ENCODE measurements at regions not wholly inside any gene's neighbourhood (a gene's known extent, or its start where the extent isn't known, plus 50 kb on each side); places are given as distances from the start of the nearest gene placed in this dataset.

GRCh38 chr18:22467760-22468553 is 50.2 kb upstream of the CTAGE1 start:
- H3K36me3 ChIP-seq (ENCODE audit: control insufficient read depth, insufficient read depth, low read length): no peaks in the 10 kb centered on the region
- H3K27ac ChIP-seq (ENCODE audit: low read depth, low read length): no peak overlapping the region
- peaks cover 38% of the 10 kb centered on the region for H3K4me1 ChIP-seq (ENCODE audit: control insufficient read depth, insufficient read depth, low read length)
- no peak overlapping the region for H3K9ac ChIP-seq (ENCODE audit: low read length)
- H3K9me3 ChIP-seq (ENCODE audit: control insufficient read depth, insufficient read depth, low read depth, low read length): no peaks in the 10 kb centered on the region
- no peaks in the 10 kb centered on the region for H3K27me3 ChIP-seq (ENCODE audit: control insufficient read depth, insufficient read depth, low read length)
- H3K4me3 ChIP-seq (ENCODE audit: low read depth, low read length): no peak overlapping the region

GRCh38 chr18:22468554-22468891 is 50.8 kb upstream of the CTAGE1 start:
- no peaks in the 10 kb centered on the region for H3K36me3 ChIP-seq (ENCODE audit: control insufficient read depth, insufficient read depth, low read length)
- no peak overlapping the region for H3K27ac ChIP-seq (ENCODE audit: low read depth, low read length)
- no peaks in the 10 kb centered on the region for H3K27me3 ChIP-seq (ENCODE audit: control insufficient read depth, insufficient read depth, low read length)
- no peak overlapping the region for H3K9ac ChIP-seq (ENCODE audit: low read length)
- no peaks in the 10 kb centered on the region for H3K9me3 ChIP-seq (ENCODE audit: control insufficient read depth, insufficient read depth, low read depth, low read length)
- H3K4me1 ChIP-seq (ENCODE audit: control insufficient read depth, insufficient read depth, low read length): peaks cover 38% of the 10 kb centered on the region
- no peak overlapping the region for H3K4me3 ChIP-seq (ENCODE audit: low read depth, low read length)

- H3K4me1 ChIP-seq (ENCODE audit: control insufficient read depth, insufficient read depth, low read length): peaks cover 38% of the 10 kb centered on the region
- H3K27me3 ChIP-seq (ENCODE audit: control insufficient read depth, insufficient read depth, low read length): no peaks in the 10 kb centered on the region
- H3K9me3 ChIP-seq (ENCODE audit: control insufficient read depth, insufficient read depth, low read depth, low read length): no peaks in the 10 kb centered on the region
- no peak overlapping the region for H3K9ac ChIP-seq (ENCODE audit: low read length)
- no peaks in the 10 kb centered on the region for H3K36me3 ChIP-seq (ENCODE audit: control insufficient read depth, insufficient read depth, low read length)
- H3K4me3 ChIP-seq (ENCODE audit: low read depth, low read length): no peak overlapping the region
- H3K27ac ChIP-seq (ENCODE audit: low read depth, low read length): no peak overlapping the region
Measured at GRCh38 chr18:22469061-22469734, 51.5 kb upstream of the CTAGE1 start.

- H3K4me1 ChIP-seq (ENCODE audit: control insufficient read depth, insufficient read depth, low read length): peaks cover 38% of the 10 kb centered on the region
- no peaks in the 10 kb centered on the region for H3K27me3 ChIP-seq (ENCODE audit: control insufficient read depth, insufficient read depth, low read length)
Measured at GRCh38 chr18:22469926-22470247, 52.2 kb upstream of the CTAGE1 start.

GRCh38 chr18:22470248-22471235 is 52.8 kb upstream of the CTAGE1 start:
- H3K4me3 ChIP-seq (ENCODE audit: low read depth, low read length): no peak overlapping the region
- H3K36me3 ChIP-seq (ENCODE audit: control insufficient read depth, insufficient read depth, low read length): no peaks in the 10 kb centered on the region
- no peaks in the 10 kb centered on the region for H3K27me3 ChIP-seq (ENCODE audit: control insufficient read depth, insufficient read depth, low read length)
- H3K27ac ChIP-seq (ENCODE audit: low read depth, low read length): no peak overlapping the region
- no peak overlapping the region for H3K9ac ChIP-seq (ENCODE audit: low read length)
- H3K4me1 ChIP-seq (ENCODE audit: control insufficient read depth, insufficient read depth, low read length): peaks cover 38% of the 10 kb centered on the region
- H3K9me3 ChIP-seq (ENCODE audit: control insufficient read depth, insufficient read depth, low read depth, low read length): no peaks in the 10 kb centered on the region

More at GRCh38 chr18:22469926-22470247, 52.2 kb upstream of the CTAGE1 start:
- H3K27ac ChIP-seq (ENCODE audit: low read depth, low read length): no peak overlapping the region
- H3K9ac ChIP-seq (ENCODE audit: low read length): no peak overlapping the region
- H3K36me3 ChIP-seq (ENCODE audit: control insufficient read depth, insufficient read depth, low read length): no peaks in the 10 kb centered on the region
- no peaks in the 10 kb centered on the region for H3K9me3 ChIP-seq (ENCODE audit: control insufficient read depth, insufficient read depth, low read depth, low read length)
- no peak overlapping the region for H3K4me3 ChIP-seq (ENCODE audit: low read depth, low read length)

- Histone ChIP-seq H3K4me3 (ENCODE audit: low read depth, low read length) (no peak overlapping the region), H3K9me3 (ENCODE audit: control insufficient read depth, insufficient read depth, low read depth, low read length) (no peaks in the 10 kb centered on the region), H3K36me3 (ENCODE audit: control insufficient read depth, insufficient read depth, low read length) (no peaks in the 10 kb centered on the region), H3K27ac (ENCODE audit: low read depth, low read length) (no peak overlapping the region), H3K27me3 (ENCODE audit: control insufficient read depth, insufficient read depth, low read length) (no peaks in the 10 kb centered on the region), H3K4me1 (ENCODE audit: control insufficient read depth, insufficient read depth, low read length) (peaks cover 30% of the 10 kb centered on the region), H3K9ac (ENCODE audit: low read length) (no peak overlapping the region)
Measured at GRCh38 chr18:22471546-22472131, 53.9 kb upstream of the CTAGE1 start.

- no peaks in the 10 kb centered on the region for H3K9me3 ChIP-seq (ENCODE audit: control insufficient read depth, insufficient read depth, low read depth, low read length)
- H3K4me1 ChIP-seq (ENCODE audit: control insufficient read depth, insufficient read depth, low read length): peaks cover 23% of the 10 kb centered on the region
- H3K9ac ChIP-seq (ENCODE audit: low read length): no peak overlapping the region
- no peaks in the 10 kb centered on the region for H3K36me3 ChIP-seq (ENCODE audit: control insufficient read depth, insufficient read depth, low read length)
- no peak overlapping the region for H3K27ac ChIP-seq (ENCODE audit: low read depth, low read length)
- H3K4me3 ChIP-seq (ENCODE audit: low read depth, low read length): no peak overlapping the region
- no peaks in the 10 kb centered on the region for H3K27me3 ChIP-seq (ENCODE audit: control insufficient read depth, insufficient read depth, low read length)
Measured at GRCh38 chr18:22473366-22473765, 55.7 kb upstream of the CTAGE1 start.

GRCh38 chr18:22475426-22476100 is 57.8 kb upstream of the CTAGE1 start:
- Histone ChIP-seq H3K4me3 (ENCODE audit: low read depth, low read length) (no peak overlapping the region), H3K27ac (ENCODE audit: low read depth, low read length) (no peak overlapping the region), H3K9ac (ENCODE audit: low read length) (no peak overlapping the region), H3K4me1 (ENCODE audit: control insufficient read depth, insufficient read depth, low read length) (peaks cover 7% of the 10 kb centered on the region), H3K27me3 (ENCODE audit: control insufficient read depth, insufficient read depth, low read length) (no peaks in the 10 kb centered on the region), H3K9me3 (ENCODE audit: control insufficient read depth, insufficient read depth, low read depth, low read length) (no peaks in the 10 kb centered on the region), H3K36me3 (ENCODE audit: control insufficient read depth, insufficient read depth, low read length) (no peaks in the 10 kb centered on the region)

GRCh38 chr18:22477222-22477621 is 59.5 kb upstream of the CTAGE1 start:
- Histone ChIP-seq H3K36me3 (ENCODE audit: control insufficient read depth, insufficient read depth, low read length) (no peaks in the 10 kb centered on the region), H3K27me3 (ENCODE audit: control insufficient read depth, insufficient read depth, low read length) (no peaks in the 10 kb centered on the region), H3K27ac (ENCODE audit: low read depth, low read length) (no peak overlapping the region), H3K4me3 (ENCODE audit: low read depth, low read length) (no peak overlapping the region), H3K9me3 (ENCODE audit: control insufficient read depth, insufficient read depth, low read depth, low read length) (no peaks in the 10 kb centered on the region), H3K4me1 (ENCODE audit: control insufficient read depth, insufficient read depth, low read length) (no peaks in the 10 kb centered on the region), H3K9ac (ENCODE audit: low read length) (no peak overlapping the region)

- Histone ChIP-seq H3K9ac (ENCODE audit: low read length) (no peak overlapping the region), H3K27ac (ENCODE audit: low read depth, low read length) (no peak overlapping the region), H3K4me3 (ENCODE audit: low read depth, low read length) (no peak overlapping the region), H3K9me3 (ENCODE audit: control insufficient read depth, insufficient read depth, low read depth, low read length) (no peaks in the 10 kb centered on the region), H3K36me3 (ENCODE audit: control insufficient read depth, insufficient read depth, low read length) (no peaks in the 10 kb centered on the region), H3K27me3 (ENCODE audit: control insufficient read depth, insufficient read depth, low read length) (no peaks in the 10 kb centered on the region), H3K4me1 (ENCODE audit: control insufficient read depth, insufficient read depth, low read length) (no peaks in the 10 kb centered on the region)
Measured at GRCh38 chr18:22482948-22483347, 65.2 kb upstream of the CTAGE1 start.
